ENCODE measurements at regions not wholly inside any gene's neighbourhood (a gene's known extent, or its start where the extent isn't known, plus 50 kb on each side); places are given as distances from the start of the nearest gene placed in this dataset.

GRCh38 chr3:102830415-102830814 lies 395.6 kb downstream of the ZPLD1 start:
- no peaks in the 10 kb centered on the region for H3K4me1 Mint-ChIP-seq (ENCODE audit: insufficient read depth, unreplicated experiment)
- peaks cover 29% of the 10 kb centered on the region for H3K27me3 Mint-ChIP-seq (ENCODE audit: insufficient read depth, unreplicated experiment)
- CTCF ChIA-PET = interaction anchor here (0.6 kb wide), 1 partner anchor 147 kb away, joined by 3 read pairs; no protein-coding TSS in a partner anchor

GRCh38 chr3:102841866-102842265 lies 407.1 kb downstream of the ZPLD1 start:
- peaks cover 11% of the 10 kb centered on the region for H3K9me3 Mint-ChIP-seq (ENCODE audit: unreplicated experiment)
- no peak for TF ChIP-seq CTCF (IDR thresholded peaks at IDR 0.05; ENCODE audit: unreplicated experiment)
- H3K4me3 Mint-ChIP-seq (ENCODE audit: unreplicated experiment) = no peak overlapping the region
- no peaks in the 10 kb centered on the region for H3K4me1 Mint-ChIP-seq (ENCODE audit: insufficient read depth, unreplicated experiment)
- H3K36me3 Mint-ChIP-seq (ENCODE audit: insufficient read depth, unreplicated experiment) = no peaks in the 10 kb centered on the region
- intact Hi-C loops (cut with micrococcal nuclease) = no loop called here
- BruUV-seq (replicated peaks) = no TSS peak
- peaks cover 54% of the 10 kb centered on the region for H3K27me3 Mint-ChIP-seq (ENCODE audit: insufficient read depth, unreplicated experiment)
- ChIA-PET POLR2A (no interaction called here), CTCF (interaction anchor here (0.6 kb wide), 1 partner anchor 176 kb away, joined by 3 read pairs; no protein-coding TSS in a partner anchor)
- DNase-seq (ENCODE audit: unreplicated experiment) = no peak
- H3K27ac Mint-ChIP-seq (ENCODE audit: low read depth, unreplicated experiment) = no peak overlapping the region

More at GRCh38 chr3:102830415-102830814, 395.6 kb downstream of the ZPLD1 start:
- Mint-ChIP-seq H3K36me3 (ENCODE audit: insufficient read depth, unreplicated experiment) (no peaks in the 10 kb centered on the region), H3K27ac (ENCODE audit: low read depth, unreplicated experiment) (no peak overlapping the region), H3K9me3 (ENCODE audit: unreplicated experiment) (no peaks in the 10 kb centered on the region), H3K4me3 (ENCODE audit: unreplicated experiment) (no peak overlapping the region)
- intact Hi-C loops (cut with micrococcal nuclease) = no loop called here
- TF ChIP-seq CTCF (IDR thresholded peaks at IDR 0.05; ENCODE audit: unreplicated experiment) = no peak
- DNase-seq (ENCODE audit: unreplicated experiment) = no peak
- no TSS peak for BruUV-seq (replicated peaks)
- POLR2A ChIA-PET = no interaction called here

DNA sequence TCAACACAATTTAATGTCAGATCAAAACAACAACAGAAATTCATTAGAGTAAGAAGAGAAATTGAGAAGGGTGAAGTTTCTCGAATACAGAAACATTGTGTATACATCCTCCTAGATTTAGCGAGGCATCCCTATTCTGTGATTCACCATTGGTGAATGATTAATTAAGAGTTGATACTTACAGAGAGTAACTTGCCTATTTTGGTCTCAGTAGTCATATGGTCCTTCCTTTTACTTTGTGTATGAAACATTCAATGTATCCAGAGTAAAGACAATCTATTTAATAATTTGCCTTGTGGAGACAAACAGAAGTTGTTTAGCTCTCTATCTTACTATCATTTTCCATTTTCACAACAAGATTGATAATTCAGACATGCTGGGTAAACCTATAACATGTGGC lies 432.0 kb downstream of the ZPLD1 start:
- H3K4me3 Mint-ChIP-seq (ENCODE audit: unreplicated experiment) = no peak overlapping the region
- no peaks in the 10 kb centered on the region for H3K9me3 Mint-ChIP-seq (ENCODE audit: unreplicated experiment)
- H3K4me1 Mint-ChIP-seq (ENCODE audit: insufficient read depth, unreplicated experiment) = no peaks in the 10 kb centered on the region
- CTCF ChIA-PET = interaction anchor here (0.6 kb wide), 1 partner anchor 504 kb away, joined by 5 read pairs; no protein-coding TSS in a partner anchor
- H3K27ac Mint-ChIP-seq (ENCODE audit: low read depth, unreplicated experiment) = no peak overlapping the region
- no peak for DNase-seq (ENCODE audit: unreplicated experiment)
- no TSS peak for BruUV-seq (replicated peaks)
- intact Hi-C loops (cut with micrococcal nuclease) = no loop called here
- H3K27me3 Mint-ChIP-seq (ENCODE audit: insufficient read depth, unreplicated experiment) = peaks cover 51% of the 10 kb centered on the region
- POLR2A ChIA-PET = interaction anchor here (0.7 kb wide), 1 partner anchor 1720 kb away, joined by 3 read pairs; no protein-coding TSS in a partner anchor
- no peaks in the 10 kb centered on the region for H3K36me3 Mint-ChIP-seq (ENCODE audit: insufficient read depth, unreplicated experiment)
- no peak for TF ChIP-seq CTCF (IDR thresholded peaks at IDR 0.05; ENCODE audit: unreplicated experiment)

DNA sequence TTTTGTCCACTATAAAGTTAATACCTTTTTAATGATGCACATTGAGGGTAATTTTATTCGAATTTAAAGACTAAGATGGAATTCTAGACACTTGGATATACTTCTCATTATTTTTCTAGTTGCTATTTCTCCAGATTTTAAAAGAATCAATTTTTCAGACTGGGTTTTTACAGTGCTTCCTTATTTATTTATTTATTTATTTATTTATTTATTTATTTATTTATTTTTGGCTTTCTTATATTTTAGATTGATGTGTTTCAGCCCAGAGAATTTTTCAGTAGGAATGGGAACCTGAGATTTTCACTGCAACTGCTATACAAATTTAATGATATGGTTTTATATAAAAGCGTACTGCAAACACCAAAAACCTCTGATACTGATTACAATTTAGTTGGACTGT lies 448.7 kb downstream of the ZPLD1 start:
- CTCF ChIA-PET = no interaction called here
- BruUV-seq (replicated peaks) = no TSS peak
- Mint-ChIP-seq H3K4me3 (ENCODE audit: unreplicated experiment) (no peak overlapping the region), H3K9me3 (ENCODE audit: unreplicated experiment) (no peaks in the 10 kb centered on the region), H3K4me1 (ENCODE audit: insufficient read depth, unreplicated experiment) (no peaks in the 10 kb centered on the region), H3K36me3 (ENCODE audit: insufficient read depth, unreplicated experiment) (no peaks in the 10 kb centered on the region), H3K27ac (ENCODE audit: low read depth, unreplicated experiment) (no peak overlapping the region), H3K27me3 (ENCODE audit: insufficient read depth, unreplicated experiment) (peaks cover 54% of the 10 kb centered on the region)
- intact Hi-C loops (cut with micrococcal nuclease) = no loop called here
- no peak for DNase-seq (ENCODE audit: unreplicated experiment)
- TF ChIP-seq CTCF (IDR thresholded peaks at IDR 0.05; ENCODE audit: unreplicated experiment) = no peak
- POLR2A ChIA-PET = interaction anchor here (0.6 kb wide), 1 partner anchor 344 kb away, joined by 3 read pairs; no protein-coding TSS in a partner anchor
